NCI-H524 (cell line): ENCODE measurements at regions not wholly inside any gene's neighbourhood (a gene's known extent, or its start where the extent isn't known, plus 50 kb on each side); places are given as distances from the start of the nearest gene placed in this dataset.

Source experiments
- DNase-seq, 2 experiments: peaks; one replicate each; lab custom pipeline; 2025; lab: John Stamatoyannopoulos, UW

GRCh38 chr5:18965893-18966292 lies 1022.1 kb downstream of the CDH18 start:
- DNase-seq, result no peak

GRCh38 chr5:18967637-18968036 lies 1020.4 kb downstream of the CDH18 start:
- DNase-seq, result no peak

- DNase-seq, result no peak
Measured at GRCh38 chr5:18968966-18969365, 1019.0 kb downstream of the CDH18 start.

GRCh38 chr5:18970000-18970399 lies 1018.0 kb downstream of the CDH18 start:
- DNase-seq, result no peak

- DNase-seq, result peak in 1 of 2 experiments; percentile 35
Measured at GRCh38 chr5:18972177-18972576, 1015.8 kb downstream of the CDH18 start.

GRCh38 chr5:18975624-18976023 lies 1012.4 kb downstream of the CDH18 start:
- no peak for DNase-seq

GRCh38 chr5:18977880-18978279 lies 1010.1 kb downstream of the CDH18 start:
- DNase-seq, result no peak

- DNase-seq, result no peak
Measured at GRCh38 chr5:18984559-18985080, 1003.4 kb downstream of the CDH18 start.

GRCh38 chr5:18985171-18985758 lies 1002.7 kb downstream of the CDH18 start:
- no peak for DNase-seq

- no peak for DNase-seq
Measured at GRCh38 chr5:18987101-18987500, 1000.9 kb downstream of the CDH18 start.

- DNase-seq, result no peak
Measured at GRCh38 chr5:18990852-18991251, 997.1 kb downstream of the CDH18 start.

- no peak for DNase-seq
Measured at GRCh38 chr5:18992264-18992663, 995.7 kb downstream of the CDH18 start.

- DNase-seq, result no peak
Measured at GRCh38 chr5:18999478-18999877, 988.5 kb downstream of the CDH18 start.

GRCh38 chr5:19001054-19001453 lies 986.9 kb downstream of the CDH18 start:
- DNase-seq, result no peak

GRCh38 chr5:19001539-19001938 lies 986.5 kb downstream of the CDH18 start:
- peak in 1 of 2 experiments; percentile 75 for DNase-seq

- peak in 1 of 2 experiments; percentile 61 for DNase-seq
Measured at GRCh38 chr5:19002111-19002510, 985.9 kb downstream of the CDH18 start.

GRCh38 chr5:19018822-19019221 lies 969.2 kb downstream of the CDH18 start:
- no peak for DNase-seq

- no peak for DNase-seq
Measured at GRCh38 chr5:19031491-19031890, 956.5 kb downstream of the CDH18 start.

- no peak for DNase-seq
Measured at GRCh38 chr5:19035816-19036215, 952.2 kb downstream of the CDH18 start.

- no peak for DNase-seq
Measured at GRCh38 chr5:19042106-19042505, 945.9 kb downstream of the CDH18 start.

- no peak for DNase-seq
Measured at GRCh38 chr5:19044311-19044710, 943.7 kb downstream of the CDH18 start.

GRCh38 chr5:19044931-19045695 lies 942.9 kb downstream of the CDH18 start:
- no peak for DNase-seq

- no peak for DNase-seq
Measured at GRCh38 chr5:19047277-19047676, 940.7 kb downstream of the CDH18 start.
